Choroid plexus epithelial cell (primary cell): ENCODE measurements at regions not wholly inside any gene's neighbourhood (a gene's known extent, or its start where the extent isn't known, plus 50 kb on each side); places are given as distances from the start of the nearest gene placed in this dataset.

ENCODE experiments used
- DNase-seq: peaks from one replicate; pipeline ENCODE4 v3.0.0-alpha.2; 2010; ENCODE audit warnings: low read depth
- H3K4me3 ChIP-seq: 2 replicates; pipeline ENCODE4 v1.5.1; 2011; ENCODE audit warnings: low read depth, mild to moderate bottlenecking, control low read depth, low read length, moderate library complexity
- CTCF ChIP-seq: conservative IDR thresholded peaks from 2 replicates; pipeline ENCODE4 v1.5.1; 2011; ENCODE audit warnings: low read depth, mild to moderate bottlenecking, control low read depth, inconsistent platforms, low read length, moderate library complexity

- H3K4me3 ChIP-seq, result no peak overlapping the region
- DNase-seq, result peak; percentile 95
- no peak for TF ChIP-seq CTCF
Observed at GRCh38 chr11:105466582-105467228, 143.2 kb upstream of the GRIA4 start.

GRCh38 chr11:105458071-105458470 lies 151.8 kb upstream of the GRIA4 start:
- no peak for DNase-seq
- H3K4me3 ChIP-seq, result no peak overlapping the region
- no peak for TF ChIP-seq CTCF

- peak; percentile 22 for TF ChIP-seq CTCF
- no peak overlapping the region for H3K4me3 ChIP-seq
- peak; percentile 2 for DNase-seq
Observed at GRCh38 chr11:105456950-105457349, 152.9 kb upstream of the GRIA4 start.

- DNase-seq, result no peak
- H3K4me3 ChIP-seq, result no peak overlapping the region
- TF ChIP-seq CTCF, result no peak
Observed at GRCh38 chr11:105449100-105449734, 160.7 kb upstream of the GRIA4 start.

GRCh38 chr11:105448703-105449079 lies 161.2 kb upstream of the GRIA4 start:
- H3K4me3 ChIP-seq, result no peak overlapping the region
- no peak for DNase-seq
- TF ChIP-seq CTCF, result no peak

GRCh38 chr11:105447936-105448702 lies 161.8 kb upstream of the GRIA4 start:
- DNase-seq, result no peak
- TF ChIP-seq CTCF, result no peak
- H3K4me3 ChIP-seq, result no peak overlapping the region
